Activated naive CD8-positive, alpha-beta T cell treated with anti-CD3 and anti-CD28 coated beads, Interleukin-2, amount 50 U/mL, for 24 hours (primary cell): ENCODE measurements at regions not wholly inside any gene's neighbourhood (a gene's known extent, or its start where the extent isn't known, plus 50 kb on each side); places are given as distances from the start of the nearest gene placed in this dataset.

Experiments used
- ATAC-seq: fragments of 150-1000 bp; cut with Tn5 transposase; one replicate; pipeline ENCODE4 v1.10.0; 2021
- DNase-seq: peaks from one replicate; pipeline ENCODE4 v3.0.0; 2021
- H3K27ac Mint-ChIP-seq: one replicate; pipeline ENCODE4 v1.8.0; 2021; ENCODE audit warnings: mild to moderate bottlenecking, mixed read lengths
- H3K27me3 Mint-ChIP-seq: one replicate; pipeline ENCODE4 v1.8.0; 2021; ENCODE audit warnings: mixed read lengths
- H3K36me3 Mint-ChIP-seq: one replicate; pipeline ENCODE4 v1.8.0; 2021; ENCODE audit warnings: low read depth, mixed read lengths
- H3K4me1 Mint-ChIP-seq: one replicate; pipeline ENCODE4 v1.8.0; 2021; ENCODE audit warnings: mixed read lengths
- H3K4me3 Mint-ChIP-seq: one replicate; pipeline ENCODE4 v1.8.0; 2021; ENCODE audit warnings: mild to moderate bottlenecking, moderate library complexity, mixed read lengths
- H3K9me3 Mint-ChIP-seq: one replicate; pipeline ENCODE4 v1.8.0; 2021; ENCODE audit warnings: mixed read lengths

DNA sequence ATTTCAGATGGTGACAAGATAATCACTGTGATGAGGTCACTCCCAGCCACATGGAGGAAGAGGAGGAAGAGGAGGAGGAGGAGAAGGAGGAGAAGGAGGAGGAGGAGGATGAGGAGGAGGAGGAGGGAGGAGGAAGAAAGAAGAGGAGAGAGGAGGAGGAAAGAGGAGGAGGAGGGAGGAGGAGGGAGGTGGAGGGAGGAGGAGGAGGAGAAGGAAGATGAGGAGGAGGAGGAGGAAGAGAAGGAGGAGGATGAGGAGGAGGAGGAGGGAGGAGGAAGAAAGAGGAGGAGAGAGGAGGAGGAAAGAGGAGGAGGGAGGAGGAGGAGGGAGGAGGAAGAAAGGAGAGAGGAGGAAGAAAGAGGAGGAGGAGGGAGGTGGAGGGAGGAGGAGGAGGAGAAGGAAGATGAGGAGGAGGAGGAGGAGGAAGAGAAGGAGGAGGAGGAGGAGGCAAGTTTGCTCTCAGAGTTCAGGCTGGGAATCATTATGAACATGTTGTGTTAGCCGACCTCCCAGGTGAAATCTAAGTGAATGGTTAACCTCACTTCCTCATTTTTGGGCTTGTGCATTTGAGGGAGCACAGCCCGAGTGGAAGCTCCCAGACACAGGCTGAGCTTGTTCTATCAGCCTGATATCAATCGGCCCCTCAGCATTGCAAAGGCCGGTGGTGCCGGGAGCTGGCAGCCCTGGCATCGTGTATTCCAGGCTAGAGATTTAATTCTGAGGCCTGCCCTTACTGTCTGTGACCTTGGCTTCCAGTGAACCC, 236.2 kb upstream of the PITRM1 start:
- no peak for ATAC-seq
- Mint-ChIP-seq H3K27ac (no peak overlapping the region), H3K9me3 (peaks cover 5% of the 10 kb centered on the region), H3K4me1 (peaks cover 4% of the 10 kb centered on the region), H3K36me3 (no peaks in the 10 kb centered on the region), H3K27me3 (peaks cover 6% of the 10 kb centered on the region), H3K4me3 (no peak overlapping the region)
- no peak for DNase-seq

DNA sequence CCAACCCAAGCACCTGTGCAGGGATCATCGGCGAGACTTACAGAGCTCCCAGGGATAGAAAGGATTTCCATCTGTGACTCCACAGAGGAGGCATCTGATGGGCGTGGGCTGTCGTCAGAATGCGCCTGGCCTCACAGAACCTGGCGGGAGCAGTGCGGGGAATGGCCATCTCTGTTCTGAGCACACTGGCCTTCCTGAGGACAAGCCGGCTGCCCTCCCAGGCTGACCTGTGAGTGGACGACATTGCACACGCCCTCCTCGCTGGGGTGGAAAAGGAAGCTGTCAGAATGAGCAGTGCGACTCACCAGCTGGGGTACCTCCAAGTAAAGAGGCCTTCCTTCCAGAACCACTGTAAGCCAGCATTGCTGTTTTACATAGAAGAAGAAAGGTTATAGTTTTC, 234.6 kb upstream of the PITRM1 start:
- Mint-ChIP-seq H3K36me3 (no peaks in the 10 kb centered on the region), H3K4me1 (peaks cover 4% of the 10 kb centered on the region), H3K27me3 (peaks cover 7% of the 10 kb centered on the region), H3K4me3 (no peak overlapping the region), H3K9me3 (peaks cover 5% of the 10 kb centered on the region), H3K27ac (no peak overlapping the region)
- DNase-seq: no peak
- no peak for ATAC-seq

DNA sequence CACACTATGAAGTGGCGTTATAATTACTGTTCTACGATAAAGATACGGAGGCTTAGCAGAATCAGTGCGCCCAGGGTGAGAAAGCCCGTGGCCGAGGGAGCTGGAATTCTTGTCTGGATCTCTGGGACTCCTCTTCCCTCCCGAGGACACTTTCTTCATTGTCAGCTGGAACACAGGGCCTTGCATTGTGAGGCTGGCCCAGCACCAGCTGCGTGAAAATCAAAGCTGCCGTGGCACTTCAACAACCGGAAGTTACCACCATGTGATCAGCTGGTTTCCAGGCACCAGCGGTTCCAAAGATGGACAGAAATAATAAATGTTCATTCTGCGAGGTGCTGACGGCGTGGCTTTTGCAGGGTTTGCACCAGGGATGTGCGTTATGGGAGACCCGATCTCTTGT, 234.0 kb upstream of the PITRM1 start:
- no peak overlapping the region for H3K4me3 Mint-ChIP-seq
- no peak for DNase-seq
- peaks cover 4% of the 10 kb centered on the region for H3K4me1 Mint-ChIP-seq
- peaks cover 5% of the 10 kb centered on the region for H3K9me3 Mint-ChIP-seq
- no peaks in the 10 kb centered on the region for H3K36me3 Mint-ChIP-seq
- peaks cover 7% of the 10 kb centered on the region for H3K27me3 Mint-ChIP-seq
- no peak overlapping the region for H3K27ac Mint-ChIP-seq
- ATAC-seq: no peak

DNA sequence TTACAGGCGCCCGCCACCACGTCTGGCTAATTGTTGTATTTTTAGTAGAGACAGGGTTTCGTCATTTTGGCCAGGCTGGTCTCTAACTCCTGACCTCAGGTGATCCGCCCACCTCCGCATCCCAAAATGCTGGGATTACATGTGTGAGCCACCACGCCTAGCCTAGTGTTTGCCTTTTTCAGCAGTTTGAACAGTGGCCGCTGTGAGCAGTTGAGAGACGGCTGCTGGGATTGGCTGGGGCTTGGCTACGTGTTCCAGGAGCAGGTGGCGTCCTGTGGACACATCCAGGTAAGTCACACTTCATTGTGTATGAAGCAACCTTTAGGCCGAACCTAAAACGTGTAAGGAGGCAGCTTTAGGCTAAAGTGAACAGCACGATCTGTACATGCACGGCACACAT, 231.8 kb upstream of the PITRM1 start:
- Mint-ChIP-seq H3K4me1 (peaks cover 4% of the 10 kb centered on the region), H3K9me3 (no peaks in the 10 kb centered on the region), H3K27ac (no peak overlapping the region), H3K27me3 (peaks cover 5% of the 10 kb centered on the region), H3K4me3 (no peak overlapping the region), H3K36me3 (no peaks in the 10 kb centered on the region)
- no peak for DNase-seq
- no peak for ATAC-seq

DNA sequence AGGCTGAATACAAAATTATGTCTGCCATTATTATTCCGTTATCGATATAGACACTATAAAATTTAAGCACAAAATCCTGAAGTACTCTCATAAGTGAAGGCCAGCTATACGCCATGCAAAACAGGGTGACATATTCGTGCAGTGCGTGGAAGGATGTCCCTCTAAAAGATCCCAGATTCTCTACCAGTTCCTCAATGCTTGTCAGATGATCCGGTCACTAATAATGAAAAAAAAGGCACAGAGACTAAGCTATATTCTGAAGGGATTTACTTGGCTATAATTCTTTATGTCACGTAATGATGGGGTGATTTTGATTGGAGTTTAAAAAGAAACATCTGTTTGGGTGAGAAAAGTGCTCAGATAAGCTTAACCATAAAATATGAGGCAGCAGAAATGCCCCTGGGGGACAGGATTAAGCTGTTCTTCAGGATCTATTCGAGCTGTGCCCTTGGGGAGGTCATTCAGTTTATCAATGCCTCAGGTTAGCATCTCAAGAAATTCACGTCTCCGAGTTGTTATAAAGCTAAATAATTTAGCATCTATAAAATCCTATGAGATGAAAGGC, 229.7 kb upstream of the PITRM1 start:
- Mint-ChIP-seq H3K9me3 (no peaks in the 10 kb centered on the region), H3K27me3 (peaks cover 3% of the 10 kb centered on the region), H3K36me3 (no peaks in the 10 kb centered on the region), H3K4me3 (no peak overlapping the region), H3K4me1 (peaks cover 2% of the 10 kb centered on the region), H3K27ac (no peak overlapping the region)
- no peak for DNase-seq
- ATAC-seq: no peak

DNA sequence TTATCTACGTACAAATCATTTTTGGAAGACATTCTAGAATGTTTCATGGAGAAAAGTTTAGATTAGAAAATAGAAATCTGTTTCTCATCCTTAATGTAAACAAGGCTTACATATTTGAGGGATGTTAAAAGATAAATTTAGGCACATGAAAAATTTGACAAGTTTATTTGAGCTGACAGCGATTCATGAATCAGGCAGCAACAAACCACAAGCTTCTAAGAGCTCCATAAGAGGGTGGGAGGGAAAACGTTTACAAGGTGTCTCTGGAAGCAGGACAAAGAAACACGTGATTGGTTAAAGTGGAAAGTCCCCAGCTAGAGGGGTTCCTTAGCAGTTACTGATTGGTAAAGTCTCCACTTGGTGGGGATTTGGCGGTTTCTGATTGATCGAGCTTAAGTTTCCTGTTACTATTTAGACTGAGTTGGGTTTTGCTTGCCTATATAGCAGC, 228.9 kb upstream of the PITRM1 start:
- ATAC-seq (no peak), DNase-seq (no peak)
- Mint-ChIP-seq H3K4me1 (peaks cover 4% of the 10 kb centered on the region), H3K27ac (no peak overlapping the region), H3K27me3 (peaks cover 3% of the 10 kb centered on the region), H3K9me3 (no peaks in the 10 kb centered on the region), H3K36me3 (no peaks in the 10 kb centered on the region), H3K4me3 (no peak overlapping the region)

DNA sequence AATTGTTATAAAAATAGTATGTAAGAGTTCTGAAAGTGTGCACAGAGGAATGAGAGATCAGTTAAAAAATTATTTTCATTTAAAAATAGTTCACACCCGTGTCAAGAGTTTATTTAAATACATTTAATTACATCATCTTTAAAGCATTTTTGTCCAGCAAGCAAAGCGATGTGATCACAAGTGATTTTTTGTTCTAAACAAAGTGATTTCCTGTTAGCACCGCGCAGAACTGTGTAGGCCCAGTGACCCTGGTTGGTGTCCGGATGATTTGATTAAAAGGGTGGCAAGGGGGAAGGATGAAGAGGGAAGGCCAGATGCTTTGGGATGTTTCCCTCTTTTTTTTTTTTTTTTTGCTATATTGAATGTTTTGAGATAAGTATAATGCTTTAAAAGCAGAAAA, 227.8 kb upstream of the PITRM1 start:
- Mint-ChIP-seq H3K27ac (no peak overlapping the region), H3K9me3 (no peaks in the 10 kb centered on the region), H3K27me3 (peaks cover 3% of the 10 kb centered on the region), H3K36me3 (no peaks in the 10 kb centered on the region), H3K4me3 (no peak overlapping the region), H3K4me1 (peaks cover 4% of the 10 kb centered on the region)
- ATAC-seq (no peak), DNase-seq (no peak)

DNA sequence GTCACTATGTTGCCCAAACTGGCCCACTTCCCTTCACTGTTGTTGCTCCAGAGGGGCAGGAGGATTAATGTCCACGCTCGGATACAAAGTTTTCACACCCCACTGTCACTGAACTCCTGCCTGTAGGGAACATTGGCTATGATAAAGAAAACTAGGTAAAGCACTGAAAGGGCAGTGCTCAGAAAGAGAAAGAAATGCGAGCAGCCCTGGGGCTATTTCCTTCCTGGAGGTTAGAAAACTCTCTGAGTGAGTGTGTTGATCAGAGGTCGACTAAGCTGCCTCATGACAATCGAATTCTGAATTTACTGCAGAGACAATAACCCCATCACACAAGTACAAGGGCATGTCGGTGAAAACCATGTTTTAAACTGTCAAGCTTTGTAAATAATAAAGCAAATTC, 227.2 kb upstream of the PITRM1 start:
- no peak for DNase-seq
- Mint-ChIP-seq H3K27ac (no peak overlapping the region), H3K36me3 (no peaks in the 10 kb centered on the region), H3K4me1 (peaks cover 4% of the 10 kb centered on the region), H3K27me3 (peaks cover 3% of the 10 kb centered on the region), H3K4me3 (no peak overlapping the region), H3K9me3 (no peaks in the 10 kb centered on the region)
- ATAC-seq: no peak

DNA sequence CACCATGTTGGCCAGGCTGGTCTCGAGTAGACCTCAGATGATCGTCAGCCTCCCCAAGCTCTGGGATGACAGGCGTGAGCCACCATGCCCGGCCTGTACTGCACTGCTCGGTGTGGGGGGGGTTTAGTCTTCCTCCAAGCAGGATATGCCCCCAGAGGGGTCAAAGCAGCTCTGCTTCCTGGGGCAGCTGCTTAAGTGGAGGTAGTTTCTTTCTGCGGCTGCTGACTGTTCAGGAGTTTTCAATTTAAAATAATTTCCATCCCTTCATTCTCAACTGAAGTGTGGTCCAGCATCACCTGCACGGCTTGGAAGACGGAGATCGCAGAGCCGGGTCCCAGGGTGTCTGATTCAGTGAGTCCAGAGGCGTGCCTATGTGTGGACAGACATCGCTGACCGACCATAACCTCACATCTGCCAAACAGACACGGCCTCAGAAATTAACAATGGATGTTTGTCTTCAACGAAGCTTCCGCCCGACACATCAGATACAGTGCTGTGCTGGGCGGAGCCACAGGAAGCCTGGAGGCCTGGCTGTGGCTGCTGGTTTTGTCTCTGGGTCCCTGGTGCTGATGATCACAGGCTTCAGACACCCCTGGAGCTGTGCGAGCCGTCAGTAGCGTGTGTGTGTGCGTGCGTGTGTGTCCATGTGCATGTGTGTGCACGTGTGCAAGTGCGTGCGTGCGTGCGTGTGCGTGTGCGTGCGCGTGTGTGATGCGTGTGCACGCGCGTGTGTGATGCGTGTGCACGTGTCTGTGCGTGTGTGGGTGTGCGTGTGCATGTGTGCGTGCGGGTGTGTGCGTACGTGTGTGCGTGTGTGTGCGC, 226.5 kb upstream of the PITRM1 start:
- DNase-seq (no peak), ATAC-seq (no peak)
- Mint-ChIP-seq H3K27ac (no peak overlapping the region), H3K36me3 (no peaks in the 10 kb centered on the region), H3K4me3 (no peak overlapping the region), H3K9me3 (no peaks in the 10 kb centered on the region), H3K27me3 (peaks cover 3% of the 10 kb centered on the region), H3K4me1 (peaks cover 4% of the 10 kb centered on the region)

DNA sequence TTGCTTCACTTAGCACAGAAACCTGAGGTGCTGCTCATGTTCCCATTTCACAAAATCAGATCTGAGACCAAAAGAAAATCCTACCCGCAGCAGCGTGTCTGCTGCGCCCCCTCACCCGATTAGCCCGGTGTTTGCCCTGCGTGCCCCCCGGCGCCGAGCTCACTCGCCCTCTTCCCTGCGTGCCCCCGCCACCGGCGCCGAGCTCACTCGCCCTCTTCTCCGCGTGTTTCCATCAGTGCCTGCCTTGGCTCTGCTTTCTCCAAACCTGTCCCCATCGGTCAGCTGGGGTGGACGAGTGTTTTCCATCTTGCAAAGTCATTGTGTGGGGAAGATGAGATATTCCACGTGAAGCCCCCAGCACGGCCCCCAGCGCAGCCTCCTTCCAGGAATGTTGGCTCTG, 225.3 kb upstream of the PITRM1 start:
- DNase-seq (no peak), ATAC-seq (no peak)
- Mint-ChIP-seq H3K4me1 (peaks cover 8% of the 10 kb centered on the region), H3K4me3 (no peak overlapping the region), H3K27me3 (no peaks in the 10 kb centered on the region), H3K36me3 (no peaks in the 10 kb centered on the region), H3K9me3 (no peaks in the 10 kb centered on the region), H3K27ac (no peak overlapping the region)

DNA sequence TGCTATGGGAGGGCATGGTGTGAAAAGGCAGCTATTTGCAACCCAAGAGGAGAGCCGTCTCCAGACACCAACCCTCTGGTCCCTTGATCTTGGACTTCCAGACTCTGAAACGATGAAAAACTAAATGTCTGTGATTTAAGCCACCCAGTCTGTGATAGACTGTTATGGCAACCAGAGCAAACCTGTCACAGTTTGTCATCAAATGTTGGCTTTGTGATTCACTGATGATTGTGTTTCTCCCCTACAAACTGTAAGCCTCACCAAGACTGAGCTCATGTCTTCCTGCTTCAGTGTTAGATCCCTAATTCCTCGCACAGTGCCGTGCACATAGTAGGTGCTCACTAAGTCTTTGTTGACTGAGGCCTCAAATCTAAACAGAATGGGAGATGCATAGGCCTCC, 224.6 kb upstream of the PITRM1 start:
- Mint-ChIP-seq H3K27ac (no peak overlapping the region), H3K9me3 (no peaks in the 10 kb centered on the region), H3K36me3 (no peaks in the 10 kb centered on the region), H3K4me3 (no peak overlapping the region), H3K4me1 (peaks cover 8% of the 10 kb centered on the region), H3K27me3 (no peaks in the 10 kb centered on the region)
- DNase-seq: no peak
- ATAC-seq: no peak

DNA sequence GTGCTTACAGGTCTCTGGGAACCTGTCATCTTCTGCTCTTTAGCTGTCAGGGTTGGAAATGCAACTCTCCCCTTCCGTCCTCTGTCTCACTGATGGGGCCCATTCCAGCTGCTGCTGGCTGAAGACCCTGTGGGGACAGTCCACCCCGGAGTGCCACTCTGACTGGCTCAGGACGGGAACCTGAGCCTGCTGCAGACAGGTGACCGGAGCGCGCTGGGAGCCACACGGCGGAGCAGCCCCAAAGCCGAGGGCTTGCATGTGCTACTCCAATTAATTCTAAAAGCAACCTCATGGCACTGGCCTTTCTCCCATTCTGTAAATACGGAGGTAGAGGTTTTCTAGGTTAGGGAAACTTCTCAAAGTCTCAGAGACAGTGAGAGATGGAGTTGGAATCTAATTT, 223.5 kb upstream of the PITRM1 start:
- Mint-ChIP-seq H3K27me3 (no peaks in the 10 kb centered on the region), H3K4me3 (no peak overlapping the region), H3K4me1 (peaks cover 8% of the 10 kb centered on the region), H3K27ac (no peak overlapping the region), H3K36me3 (no peaks in the 10 kb centered on the region), H3K9me3 (no peaks in the 10 kb centered on the region)
- DNase-seq (no peak), ATAC-seq (no peak)

DNA sequence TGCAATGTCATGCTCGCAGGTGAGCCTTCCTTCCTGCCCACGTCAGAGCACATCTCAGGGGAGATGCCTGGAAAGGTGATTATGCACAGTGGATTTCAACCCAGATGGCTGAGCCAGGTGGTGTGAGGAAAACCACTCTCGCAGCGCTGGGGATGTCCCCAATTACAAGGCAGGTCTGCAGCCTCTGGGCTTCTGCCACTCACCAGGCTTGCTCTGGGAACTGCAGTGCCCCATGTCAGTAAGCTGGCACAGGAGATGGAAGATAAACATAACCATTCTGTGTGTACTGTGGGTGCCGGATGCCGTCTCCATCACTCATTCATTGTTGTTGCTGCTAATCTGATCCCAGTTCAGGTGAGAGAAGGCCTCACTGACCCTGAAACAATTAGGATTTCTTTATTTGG, 222.9 kb upstream of the PITRM1 start:
- Mint-ChIP-seq H3K27me3 (no peaks in the 10 kb centered on the region), H3K4me1 (peaks cover 8% of the 10 kb centered on the region), H3K4me3 (no peak overlapping the region), H3K9me3 (no peaks in the 10 kb centered on the region), H3K36me3 (no peaks in the 10 kb centered on the region), H3K27ac (no peak overlapping the region)
- no peak for DNase-seq
- no peak for ATAC-seq

DNA sequence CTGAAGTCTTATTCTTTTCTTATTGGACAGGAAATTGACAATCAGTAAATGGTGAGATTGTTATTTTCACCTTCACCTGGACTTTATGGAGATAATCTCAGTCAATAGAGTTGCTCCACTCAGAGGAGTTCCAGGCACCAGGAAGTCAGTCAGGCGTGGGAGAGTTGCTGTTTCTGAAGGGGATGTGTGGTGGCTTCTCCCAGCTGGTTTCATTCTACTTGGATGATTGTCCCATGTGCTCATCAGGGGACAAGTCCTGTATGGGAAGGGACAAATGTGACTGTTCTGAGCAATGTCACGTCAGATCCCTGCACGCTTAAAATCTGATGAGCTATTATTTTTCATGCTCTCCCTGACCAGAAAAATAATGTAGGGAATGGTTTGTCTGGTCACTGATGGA, 222.5 kb upstream of the PITRM1 start:
- no peak for ATAC-seq
- no peak overlapping the region for H3K27ac Mint-ChIP-seq
- H3K4me1 Mint-ChIP-seq: peaks cover 8% of the 10 kb centered on the region
- DNase-seq: no peak
- no peak overlapping the region for H3K4me3 Mint-ChIP-seq
- no peaks in the 10 kb centered on the region for H3K36me3 Mint-ChIP-seq
- H3K27me3 Mint-ChIP-seq: no peaks in the 10 kb centered on the region
- no peaks in the 10 kb centered on the region for H3K9me3 Mint-ChIP-seq

DNA sequence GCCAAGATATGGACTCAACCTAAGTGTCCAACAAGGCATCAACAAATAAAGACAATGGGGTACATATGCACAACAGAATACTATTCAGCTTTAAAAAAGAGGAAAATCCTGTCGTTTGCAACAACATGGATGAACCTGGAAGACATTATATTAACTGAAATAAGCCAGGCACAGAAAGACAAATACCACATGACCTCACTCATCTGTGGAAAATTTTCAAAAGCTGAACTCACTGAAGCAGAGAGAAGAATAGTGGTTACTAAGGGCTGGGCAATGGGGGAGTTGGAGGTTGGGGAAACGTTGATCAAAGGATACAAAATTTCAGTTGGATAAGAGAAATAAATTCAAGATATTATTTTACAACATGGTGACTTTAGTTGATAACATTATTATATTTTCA, 221.4 kb upstream of the PITRM1 start:
- Mint-ChIP-seq H3K27ac (no peak overlapping the region), H3K27me3 (no peaks in the 10 kb centered on the region), H3K4me3 (no peak overlapping the region), H3K9me3 (no peaks in the 10 kb centered on the region), H3K4me1 (peaks cover 8% of the 10 kb centered on the region), H3K36me3 (no peaks in the 10 kb centered on the region)
- ATAC-seq: no peak
- no peak for DNase-seq
